ENCODE measurements at regions not wholly inside any gene's neighbourhood (a gene's known extent, or its start where the extent isn't known, plus 50 kb on each side); places are given as distances from the start of the nearest gene placed in this dataset.

GRCh38 chr6:128676456-128676855 lies 156.1 kb upstream of the PTPRK start:
- no peak overlapping the region for H3K27ac Mint-ChIP-seq
- H2AFZ ChIP-seq (ENCODE audit: low read length) = no peak overlapping the region

More at GRCh38 chr6:128676456-128676855, 156.1 kb upstream of the PTPRK start:
- H3K4me2 ChIP-seq (ENCODE audit: insufficient read depth, insufficient read length, low read length) = no peak overlapping the region
- DNase-seq = no peak
- no peaks in the 10 kb centered on the region for H3K36me3 Mint-ChIP-seq (ENCODE audit: insufficient read depth in 1 of 3, low read depth in 3 of 3)
- H3K9me3 ChIP-seq (ENCODE audit: control insufficient read depth, low read depth, low read length) = no peaks in the 10 kb centered on the region
- no peaks in the 10 kb centered on the region for H3K23me2 ChIP-seq (ENCODE audit: insufficient read length, low read depth, low read length, poor library complexity, severe bottlenecking)
- no peaks in the 10 kb centered on the region for H3K27me3 ChIP-seq (ENCODE audit: insufficient read depth, low read length)
- no peak overlapping the region for H3K18ac ChIP-seq (ENCODE audit: insufficient read length, low read depth, low read length)
- no peak overlapping the region for H3K27ac ChIP-seq (ENCODE audit: insufficient read length, low read depth, low read length)
- H2BK15ac ChIP-seq (ENCODE audit: low read depth, low read length) = no peak overlapping the region
- H3K4me3 Mint-ChIP-seq = no peak overlapping the region
- TF ChIP-seq CTCF (conservative IDR thresholded peaks at IDR 0.05) = no peak
- H3K4me1 Mint-ChIP-seq = no peaks in the 10 kb centered on the region
- no peak overlapping the region for H2BK5ac ChIP-seq (ENCODE audit: insufficient read length, low read length)
- no peak overlapping the region for H4K8ac ChIP-seq (replicated peaks; ENCODE audit: insufficient read length, low read depth, low read length)
- no peaks in the 10 kb centered on the region for H3K79me1 ChIP-seq (ENCODE audit: insufficient read depth, low read depth, low read length, poor library complexity, severe bottlenecking)
- no peak overlapping the region for H2BK12ac ChIP-seq (ENCODE audit: insufficient read length, low read depth, low read length)
- H2AK5ac ChIP-seq (ENCODE audit: insufficient read length, low read length) = no peak overlapping the region
- no peak overlapping the region for H2BK20ac ChIP-seq (ENCODE audit: low read depth, low read length, poor library complexity, severe bottlenecking)
- no peaks in the 10 kb centered on the region for H3K79me2 ChIP-seq (ENCODE audit: insufficient read depth, low read length)
- no peak overlapping the region for H4K91ac ChIP-seq (ENCODE audit: insufficient read length, low read depth, low read length)
- H3K27me3 Mint-ChIP-seq (ENCODE audit: low read depth) = no peaks in the 10 kb centered on the region
- H3K9ac ChIP-seq (ENCODE audit: extremely low read depth, insufficient read length, low read length) = no peak overlapping the region
- no peak overlapping the region for H3K4ac ChIP-seq (ENCODE audit: low read depth, low read length)
- no peak overlapping the region for H3K14ac ChIP-seq (ENCODE audit: insufficient read depth, low read length)
- H3K56ac ChIP-seq (ENCODE audit: insufficient read length, low read depth, low read length) = no peak overlapping the region
- peaks cover 2% of the 10 kb centered on the region for H4K20me1 ChIP-seq (ENCODE audit: control insufficient read depth, insufficient read depth, insufficient read length)
- H3K9me3 Mint-ChIP-seq = no peaks in the 10 kb centered on the region; a peak in 1 of 5 replicates
- H2BK120ac ChIP-seq (ENCODE audit: low read depth, low read length, poor library complexity, severe bottlenecking) = no peak overlapping the region
- no peak overlapping the region for H3T11ph ChIP-seq (ENCODE audit: low read length)
- H3K23ac ChIP-seq (ENCODE audit: insufficient read length, low read depth, low read length) = no peak overlapping the region
- no peaks in the 10 kb centered on the region for H3K4me1 ChIP-seq (ENCODE audit: insufficient read depth, low read length)
- H4K5ac ChIP-seq (ENCODE audit: insufficient read length, low read depth, low read length) = no peak overlapping the region
